ENCODE measurements at regions not wholly inside any gene's neighbourhood (a gene's known extent, or its start where the extent isn't known, plus 50 kb on each side); places are given as distances from the start of the nearest gene placed in this dataset.
"Not testable (repeated sequence)": the region's sequence is repeated elsewhere in the genome, so short reads cannot be mapped to it uniquely, and the experiment has no call there.

GRCh38 chr4:42205541-42205940 is 53.1 kb upstream of the BEND4 start:
- DNase-seq (ENCODE audit: low spot score): no peak

GRCh38 chr4:42216664-42217063 is 64.2 kb upstream of the BEND4 start:
- no peak for DNase-seq (ENCODE audit: low spot score)

- no peak for DNase-seq (ENCODE audit: low spot score)
These were observed 72.8 kb upstream of the BEND4 start for GRCh38 chr4:42225286-42225685.

GRCh38 chr4:42234817-42235216 is 82.4 kb upstream of the BEND4 start:
- no peak for DNase-seq (ENCODE audit: low spot score)

- no peak for DNase-seq (ENCODE audit: low spot score)
These were observed 83.0 kb upstream of the BEND4 start for GRCh38 chr4:42235304-42236021.

GRCh38 chr4:42237010-42237409 is 84.6 kb upstream of the BEND4 start:
- DNase-seq (ENCODE audit: low spot score): no peak

- no peak for DNase-seq (ENCODE audit: low spot score)
These were observed 85.0 kb upstream of the BEND4 start for GRCh38 chr4:42237451-42237850.

GRCh38 chr4:42248972-42249371 is 96.5 kb upstream of the BEND4 start:
- DNase-seq (ENCODE audit: low spot score): no peak

- no peak for DNase-seq (ENCODE audit: low spot score)
These were observed 99.9 kb upstream of the BEND4 start for GRCh38 chr4:42252315-42252714.

- not testable (repeated sequence) for DNase-seq (ENCODE audit: low spot score)
These were observed 105.2 kb upstream of the BEND4 start for GRCh38 chr4:42257645-42258044.

- no peak for DNase-seq (ENCODE audit: low spot score)
These were observed 110.4 kb upstream of the BEND4 start for GRCh38 chr4:42262701-42263490.

GRCh38 chr4:42265782-42266602 is 113.5 kb upstream of the BEND4 start:
- DNase-seq (ENCODE audit: low spot score): no peak

- no peak for DNase-seq (ENCODE audit: low spot score)
These were observed 115.3 kb upstream of the BEND4 start for GRCh38 chr4:42267724-42268123.

GRCh38 chr4:42268824-42269223 is 116.4 kb upstream of the BEND4 start:
- no peak for DNase-seq (ENCODE audit: low spot score)

- DNase-seq (ENCODE audit: low spot score): no peak
These were observed 118.6 kb upstream of the BEND4 start for GRCh38 chr4:42271096-42271495.

- DNase-seq (ENCODE audit: low spot score): no peak
These were observed 120.0 kb upstream of the SHISA3 start for GRCh38 chr4:42277291-42277690.

- no peak for DNase-seq (ENCODE audit: low spot score)
These were observed 118.5 kb upstream of the SHISA3 start for GRCh38 chr4:42278709-42279324.

- DNase-seq (ENCODE audit: low spot score): no peak
These were observed 116.8 kb upstream of the SHISA3 start for GRCh38 chr4:42280327-42281095.

- DNase-seq (ENCODE audit: low spot score): no peak
These were observed 115.8 kb upstream of the SHISA3 start for GRCh38 chr4:42281324-42282020.

- peak; percentile 83 for DNase-seq (ENCODE audit: low spot score)
These were observed 115.0 kb upstream of the SHISA3 start for GRCh38 chr4:42282081-42282901.
